ENCODE measurements at regions not wholly inside any gene's neighbourhood (a gene's known extent, or its start where the extent isn't known, plus 50 kb on each side); places are given as distances from the start of the nearest gene placed in this dataset.

DNA sequence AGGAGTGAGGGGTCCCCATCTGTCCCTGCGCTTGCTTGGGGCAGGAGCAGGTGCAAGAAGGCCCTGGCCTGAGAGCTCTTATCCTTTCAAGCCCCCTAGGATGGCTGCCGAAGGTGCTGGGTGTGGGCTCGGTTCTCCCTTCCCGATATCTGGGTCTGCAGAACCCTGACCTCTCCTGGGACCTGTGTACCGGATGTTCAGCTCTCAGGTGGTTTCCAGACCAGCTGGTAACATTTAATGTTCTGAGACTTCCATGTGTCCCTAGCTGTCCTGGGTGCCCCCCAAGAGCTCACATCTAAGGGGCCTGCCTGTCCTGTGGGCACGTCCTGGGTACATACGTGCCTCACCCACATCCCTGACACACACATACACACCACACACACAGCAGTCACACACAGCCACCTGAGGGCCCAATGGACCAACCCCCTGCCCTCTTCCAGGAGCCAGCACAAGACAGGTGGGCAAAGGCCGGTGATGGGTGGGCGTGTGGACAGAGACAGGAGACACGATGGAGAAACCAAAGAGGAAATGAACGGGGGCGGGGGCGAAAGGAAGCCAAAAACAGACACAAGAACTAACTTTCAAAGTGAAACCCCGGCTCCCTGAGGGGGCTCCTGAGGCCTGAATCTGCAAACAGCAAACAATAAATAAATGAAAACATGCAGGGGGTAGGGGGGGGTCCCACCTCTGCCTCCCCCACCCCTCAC, 124.3 kb downstream of the PTPRS start:
- peak overlapping the region; percentile 61 for H3K27ac Mint-ChIP-seq
- no peaks in the 10 kb centered on the region for H3K4me1 ChIP-seq (ENCODE audit: control insufficient read depth, insufficient read depth, low read length)
- peaks cover 94% of the 10 kb centered on the region for H3K36me3 ChIP-seq (ENCODE audit: control insufficient read depth, insufficient read depth, low read length)

DNA sequence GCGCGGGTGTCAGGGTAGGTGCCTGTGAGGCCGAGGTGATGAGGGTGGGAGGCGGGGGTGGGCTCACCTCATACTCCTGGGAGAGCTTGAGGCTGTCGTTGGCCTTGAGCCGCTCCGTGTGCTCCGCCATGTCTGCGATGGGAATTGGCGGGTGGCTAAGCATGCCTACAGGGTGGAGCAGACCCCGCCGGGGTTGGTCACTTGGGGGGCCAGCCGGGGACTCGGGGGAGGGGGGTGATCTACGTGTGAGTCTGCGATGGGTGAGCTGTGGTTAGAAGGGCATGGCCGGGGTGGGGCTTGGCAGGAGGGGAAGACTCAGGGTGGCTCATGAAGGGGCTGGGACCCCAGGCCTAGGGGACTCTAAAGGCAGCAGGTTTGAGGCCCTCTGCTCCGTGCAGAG, 125.2 kb downstream of the PTPRS start:
- H3K36me3 ChIP-seq (ENCODE audit: control insufficient read depth, insufficient read depth, low read length): peaks cover 95% of the 10 kb centered on the region
- Mint-ChIP-seq H3K27ac (no peak overlapping the region), H3K36me3 (ENCODE audit: low read depth) (peaks cover 77% of the 10 kb centered on the region)

More for the DNA sequence above, 124.3 kb downstream of the PTPRS start:
- Mint-ChIP-seq H3K4me1 (no peaks in the 10 kb centered on the region), H3K9me3 (peaks cover 9% of the 10 kb centered on the region), H3K4me3 (no peak overlapping the region), H3K36me3 (ENCODE audit: low read depth) (peaks cover 86% of the 10 kb centered on the region), H3K27me3 (ENCODE audit: insufficient read depth) (no peaks in the 10 kb centered on the region)
- no peak for DNase-seq
- peaks cover 4% of the 10 kb centered on the region for H3K9me3 ChIP-seq (ENCODE audit: control insufficient read depth, low read length)
- no peak overlapping the region for H3K9ac ChIP-seq (ENCODE audit: extremely low read depth, low read length, poor library complexity, severe bottlenecking)
- TF ChIP-seq, protein P1, sequence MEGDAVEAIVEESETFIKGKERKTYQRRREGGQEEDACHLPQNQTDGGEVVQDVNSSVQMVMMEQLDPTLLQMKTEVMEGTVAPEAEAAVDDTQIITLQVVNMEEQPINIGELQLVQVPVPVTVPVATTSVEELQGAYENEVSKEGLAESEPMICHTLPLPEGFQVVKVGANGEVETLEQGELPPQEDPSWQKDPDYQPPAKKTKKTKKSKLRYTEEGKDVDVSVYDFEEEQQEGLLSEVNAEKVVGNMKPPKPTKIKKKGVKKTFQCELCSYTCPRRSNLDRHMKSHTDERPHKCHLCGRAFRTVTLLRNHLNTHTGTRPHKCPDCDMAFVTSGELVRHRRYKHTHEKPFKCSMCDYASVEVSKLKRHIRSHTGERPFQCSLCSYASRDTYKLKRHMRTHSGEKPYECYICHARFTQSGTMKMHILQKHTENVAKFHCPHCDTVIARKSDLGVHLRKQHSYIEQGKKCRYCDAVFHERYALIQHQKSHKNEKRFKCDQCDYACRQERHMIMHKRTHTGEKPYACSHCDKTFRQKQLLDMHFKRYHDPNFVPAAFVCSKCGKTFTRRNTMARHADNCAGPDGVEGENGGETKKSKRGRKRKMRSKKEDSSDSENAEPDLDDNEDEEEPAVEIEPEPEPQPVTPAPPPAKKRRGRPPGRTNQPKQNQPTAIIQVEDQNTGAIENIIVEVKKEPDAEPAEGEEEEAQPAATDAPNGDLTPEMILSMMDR (conservative IDR thresholded peaks at IDR 0.05): no peak
- WGBS, 2 experiments (ENCODE audit: insufficient coverage in 1 of 2, insufficient read length in 1 of 2): 94 to 98% methylated on average over 11 to 14 of the region's 14 CpGs
- no peak overlapping the region for H3K4me3 ChIP-seq (ENCODE audit: low read length)
- no peak overlapping the region for H3K27ac ChIP-seq (ENCODE audit: low read depth, low read length)
- no peaks in the 10 kb centered on the region for H3K27me3 ChIP-seq (ENCODE audit: control insufficient read depth, insufficient read depth, low read length, poor library complexity, severe bottlenecking)

DNA sequence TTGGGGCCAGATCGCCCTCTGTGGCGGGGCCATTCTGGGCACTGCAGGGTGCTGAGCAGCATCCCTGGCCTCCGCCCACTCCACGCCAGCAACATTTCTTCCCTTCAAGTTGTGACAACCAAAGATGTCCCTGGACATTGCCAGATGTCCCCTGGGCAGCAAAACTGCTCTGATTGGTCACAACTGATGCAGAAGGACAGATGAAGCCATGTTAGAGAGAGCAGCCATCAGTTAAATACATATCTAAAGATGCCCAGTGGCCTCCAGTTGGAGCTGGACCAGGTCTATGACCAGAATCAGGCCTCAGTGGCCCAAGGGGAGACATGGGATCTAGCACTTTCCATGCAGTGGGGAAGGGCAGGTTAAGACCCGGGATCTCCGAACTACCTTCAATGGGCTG, 125.7 kb downstream of the PTPRS start:
- WGBS, 2 experiments (ENCODE audit: insufficient coverage in 1 of 2, insufficient read length in 1 of 2): 96 to 98% methylated on average over 6 of the region's 6 CpGs
- TF ChIP-seq, protein P1 (conservative IDR thresholded peaks at IDR 0.05): no peak
- Mint-ChIP-seq H3K36me3 (ENCODE audit: low read depth) (peaks cover 72% of the 10 kb centered on the region), H3K27me3 (ENCODE audit: insufficient read depth) (no peaks in the 10 kb centered on the region), H3K4me1 (no peaks in the 10 kb centered on the region), H3K9me3 (peaks cover 13% of the 10 kb centered on the region), H3K27ac (no peak overlapping the region), H3K4me3 (no peak overlapping the region)
- no peak overlapping the region for H3K9ac ChIP-seq (ENCODE audit: extremely low read depth, low read length, poor library complexity, severe bottlenecking)
- no peak overlapping the region for H3K4me3 ChIP-seq (ENCODE audit: low read length)
- peaks cover 94% of the 10 kb centered on the region for H3K36me3 ChIP-seq (ENCODE audit: control insufficient read depth, insufficient read depth, low read length)
- no peaks in the 10 kb centered on the region for H3K27me3 ChIP-seq (ENCODE audit: control insufficient read depth, insufficient read depth, low read length, poor library complexity, severe bottlenecking)
- H3K27ac ChIP-seq (ENCODE audit: low read depth, low read length): no peak overlapping the region
- no peaks in the 10 kb centered on the region for H3K4me1 ChIP-seq (ENCODE audit: control insufficient read depth, insufficient read depth, low read length)
- no peak for DNase-seq
- peaks cover 7% of the 10 kb centered on the region for H3K9me3 ChIP-seq (ENCODE audit: control insufficient read depth, low read length)

More for the DNA sequence above, 125.2 kb downstream of the PTPRS start:
- 85 to 92% methylated on average over 8 to 18 of the region's 18 CpGs for WGBS, 2 experiments (ENCODE audit: insufficient coverage in 1 of 2, insufficient read length in 1 of 2)
- no peaks in the 10 kb centered on the region for H3K27me3 ChIP-seq (ENCODE audit: control insufficient read depth, insufficient read depth, low read length, poor library complexity, severe bottlenecking)
- no peak overlapping the region for H3K9ac ChIP-seq (ENCODE audit: extremely low read depth, low read length, poor library complexity, severe bottlenecking)
- Mint-ChIP-seq H3K4me1 (no peaks in the 10 kb centered on the region), H3K27me3 (ENCODE audit: insufficient read depth) (no peaks in the 10 kb centered on the region), H3K9me3 (peaks cover 13% of the 10 kb centered on the region), H3K4me3 (no peak overlapping the region)
- no peak overlapping the region for H3K27ac ChIP-seq (ENCODE audit: low read depth, low read length)
- H3K4me1 ChIP-seq (ENCODE audit: control insufficient read depth, insufficient read depth, low read length): no peaks in the 10 kb centered on the region
- H3K9me3 ChIP-seq (ENCODE audit: control insufficient read depth, low read length): peaks cover 7% of the 10 kb centered on the region
- H3K4me3 ChIP-seq (ENCODE audit: low read length): no peak overlapping the region
- DNase-seq: no peak
- TF ChIP-seq, protein P1 (conservative IDR thresholded peaks at IDR 0.05): no peak
